SIG-M5 treated with dmso at 0.1 percent for 504 hours (cell line): ENCODE measurements at regions not wholly inside any gene's neighbourhood (a gene's known extent, or its start where the extent isn't known, plus 50 kb on each side); places are given as distances from the start of the nearest gene placed in this dataset.
A peak's percentile ranks its signal among the peaks of the same experiment; 100 is the strongest.

ENCODE experiments used
- DNase-seq: peaks from one replicate; lab custom pipeline; 2025; ENCODE audit not compliant: unreplicated experiment; lab: John Stamatoyannopoulos, UW

DNA sequence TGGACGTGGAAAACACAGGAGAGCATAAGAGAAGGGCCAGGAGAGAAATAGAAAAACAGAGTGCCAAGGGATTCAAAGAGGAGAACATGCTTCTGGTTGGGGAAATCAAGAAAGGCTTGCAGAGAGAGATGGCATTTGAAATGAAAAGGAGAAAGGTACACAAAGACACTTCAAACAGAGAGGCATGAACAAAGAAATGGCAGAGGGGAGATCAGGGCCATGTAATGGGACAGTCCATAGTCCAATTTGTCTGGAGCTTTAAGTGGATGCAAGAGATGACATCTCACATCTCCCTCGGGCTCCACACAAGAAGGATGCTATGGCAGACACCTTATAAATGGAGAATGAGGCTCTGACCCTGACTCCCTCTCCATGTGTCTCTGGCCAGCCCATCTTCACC is 331.1 kb downstream of the MLLT3 start:
- no peak for DNase-seq

- no peak for DNase-seq
These were observed 332.0 kb downstream of the MLLT3 start for GRCh38 chr9:20290257-20290656.

DNA sequence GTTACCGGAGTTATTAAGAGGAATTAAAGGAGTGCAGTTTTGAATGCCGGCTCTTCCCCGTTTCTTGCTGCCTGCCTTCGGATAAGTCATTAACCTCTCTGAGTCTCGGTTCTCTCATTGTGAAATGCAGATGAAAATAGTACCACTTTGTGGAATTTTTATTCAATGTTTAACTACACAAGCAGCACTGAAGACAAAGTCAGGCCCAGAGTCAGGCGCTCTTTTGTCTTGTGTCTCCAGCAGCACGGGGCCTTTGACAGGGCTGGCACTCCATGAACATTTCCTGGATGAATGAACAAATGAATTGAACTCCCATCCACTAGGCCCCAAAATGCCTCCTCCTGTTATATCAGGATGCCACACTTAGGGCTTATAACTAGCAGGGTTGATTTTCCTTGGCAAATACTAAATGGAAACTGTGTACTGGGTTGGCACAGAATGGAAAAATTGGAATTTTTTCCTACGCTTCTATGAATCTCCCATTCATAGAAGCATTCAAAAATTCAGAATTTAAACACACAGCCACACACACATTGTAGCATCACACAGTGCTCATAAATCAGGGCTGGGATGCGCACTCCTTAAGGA is 332.8 kb downstream of the MLLT3 start:
- no peak for DNase-seq

DNA sequence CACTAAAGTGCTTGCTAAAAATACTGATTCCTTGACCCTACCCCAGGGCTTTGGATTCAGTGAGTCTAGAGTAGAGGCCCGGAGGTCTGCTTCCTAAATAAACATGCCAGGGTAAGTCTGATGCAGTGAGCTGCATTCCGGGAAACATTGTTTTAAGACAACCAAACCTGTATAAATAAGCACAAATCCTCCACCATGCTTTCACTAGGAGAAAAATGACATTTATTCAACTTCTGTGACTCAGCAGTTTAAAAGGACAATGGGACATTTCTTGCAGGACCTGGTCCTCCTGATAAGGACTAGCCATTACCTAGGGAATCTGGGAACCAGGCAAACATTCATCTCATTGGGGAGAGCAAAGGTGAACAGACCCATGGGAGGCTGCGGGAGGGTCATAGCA is 335.3 kb downstream of the MLLT3 start:
- DNase-seq, result no peak

DNA sequence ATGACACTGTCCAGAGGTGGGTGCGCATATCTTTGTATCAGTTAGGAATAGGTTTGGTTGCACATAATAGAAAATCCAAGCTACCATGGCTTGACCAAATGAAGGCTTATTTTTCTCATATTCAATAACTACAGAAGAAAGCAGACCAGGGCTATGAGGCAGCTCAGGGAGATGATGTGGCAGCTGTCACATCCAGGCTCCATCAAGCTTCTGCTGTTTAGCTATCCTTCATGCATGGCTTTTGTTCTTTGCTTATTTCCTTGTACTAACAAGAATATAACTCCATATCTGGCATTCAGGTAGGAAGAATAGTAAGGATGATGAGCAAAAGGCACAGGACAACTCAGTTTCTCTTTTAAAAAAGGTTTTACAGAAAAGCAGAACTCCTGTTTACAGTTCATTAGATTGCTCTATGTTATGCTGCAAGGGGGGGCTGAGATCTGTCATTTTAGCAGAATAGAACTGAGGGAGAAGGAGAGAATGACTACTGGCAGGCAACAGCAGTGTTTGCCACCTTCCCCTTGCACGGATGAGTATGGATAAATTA is 336.1 kb downstream of the MLLT3 start:
- no peak for DNase-seq

DNA sequence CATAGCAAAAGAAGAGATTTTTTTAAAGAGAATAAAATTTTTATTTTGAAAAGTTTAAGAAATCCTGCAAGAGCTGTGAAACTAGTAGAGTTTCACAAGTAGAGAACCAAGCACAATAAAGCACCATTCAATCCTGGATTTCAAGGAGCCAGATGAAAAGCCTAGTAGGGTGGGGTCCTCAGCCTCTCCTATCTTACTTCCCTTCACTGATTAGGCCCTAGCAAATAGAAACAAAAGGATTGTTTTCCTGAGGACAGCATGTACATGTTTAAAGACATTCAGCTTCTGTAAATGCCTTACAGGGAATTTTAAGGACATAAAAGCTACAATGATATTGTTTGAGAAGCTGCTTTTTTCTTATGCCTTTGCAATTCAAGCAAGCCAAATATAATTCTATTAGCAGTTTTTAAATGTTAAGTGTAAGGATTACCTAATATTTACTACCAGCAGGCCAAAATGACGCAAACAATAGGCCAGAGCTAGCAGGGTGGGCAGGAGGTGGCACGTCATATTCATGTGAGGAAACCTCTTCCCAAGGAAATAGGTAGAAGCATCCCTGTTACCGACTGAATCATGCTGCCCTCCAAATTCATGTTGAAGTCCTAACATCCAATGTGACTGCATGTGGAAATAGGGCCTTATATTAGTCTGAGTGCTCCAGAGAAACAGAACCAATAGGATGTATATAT is 337.6 kb downstream of the MLLT3 start:
- no peak for DNase-seq

GRCh38 chr9:20280330-20280729 is 342.0 kb downstream of the MLLT3 start:
- no peak for DNase-seq

DNA sequence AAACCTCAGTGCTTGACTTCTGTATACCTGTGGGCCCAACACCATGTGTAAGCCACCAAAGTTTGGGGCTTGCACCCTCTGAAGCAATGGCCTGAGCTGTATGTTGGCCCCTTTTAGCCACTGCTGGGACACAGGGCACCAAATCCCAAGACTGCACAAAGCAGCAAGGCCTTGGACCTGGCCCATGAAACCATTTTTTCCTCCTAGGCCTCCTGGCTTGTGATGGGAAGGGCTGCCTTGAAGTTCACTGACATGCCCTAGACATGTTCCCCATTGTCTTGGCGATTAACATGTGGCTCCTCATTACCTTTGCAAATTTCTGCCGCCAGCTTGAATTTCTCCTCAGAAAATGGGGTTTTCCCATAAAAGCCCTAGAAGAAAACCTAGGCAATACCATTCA is 345.5 kb downstream of the MLLT3 start:
- DNase-seq, result no peak

DNA sequence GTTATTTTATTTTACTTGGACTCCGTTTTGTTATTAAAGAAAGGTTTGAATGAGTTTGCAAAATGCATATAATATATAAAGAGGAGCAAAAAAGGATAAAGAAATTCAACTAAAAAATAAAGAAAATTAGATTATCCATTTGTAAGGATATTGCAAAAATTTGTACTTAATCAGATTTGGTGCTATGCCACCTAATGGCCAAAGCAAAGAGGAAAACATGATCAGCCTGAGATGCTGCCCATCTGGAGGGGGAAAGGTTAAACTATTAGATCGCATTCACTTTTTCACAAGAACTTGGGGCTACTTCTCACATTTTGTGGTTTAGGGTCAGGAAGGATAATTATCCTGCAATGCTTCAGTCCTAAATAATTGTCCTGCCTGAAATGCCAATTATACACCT is 350.6 kb downstream of the MLLT3 start:
- DNase-seq, result no peak

DNA sequence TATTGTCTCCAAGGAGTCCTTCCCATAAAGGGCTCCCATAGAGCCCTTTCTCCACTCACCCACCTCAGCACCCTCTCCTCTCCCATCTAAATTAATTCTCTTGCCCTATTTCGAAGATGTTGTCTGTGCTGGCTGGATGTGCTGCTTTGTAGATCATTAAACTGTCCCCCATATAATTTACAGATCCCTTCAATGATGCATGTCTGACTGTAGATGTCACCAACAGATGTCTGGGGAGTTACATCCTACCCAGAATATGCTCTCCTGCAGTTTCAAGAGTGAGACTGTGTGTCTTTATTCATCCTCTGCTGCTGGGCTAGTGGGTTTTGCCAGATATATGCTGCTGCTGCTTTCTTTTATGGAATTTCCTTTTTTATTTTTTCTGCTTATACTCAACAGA is 351.2 kb downstream of the MLLT3 start:
- DNase-seq, result no peak

DNA sequence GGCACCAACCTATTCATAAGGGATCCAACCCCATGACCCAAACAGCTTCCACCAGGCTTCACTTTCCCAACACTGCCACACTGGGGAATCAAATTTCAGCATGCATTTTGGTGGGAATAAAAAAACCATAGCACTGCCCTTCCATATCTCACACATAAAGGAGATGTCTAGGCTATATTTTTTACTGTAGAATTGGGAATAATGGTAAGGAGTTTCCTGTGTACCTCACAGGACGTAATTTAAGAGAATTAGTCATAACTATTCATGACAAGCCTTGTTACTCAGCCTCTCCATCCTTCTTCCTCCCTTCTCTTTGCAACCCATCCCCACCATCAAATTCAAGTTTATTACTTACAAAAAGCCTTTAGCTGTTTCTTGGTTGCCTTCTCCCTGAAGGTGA is 352.1 kb downstream of the MLLT3 start:
- DNase-seq, result no peak

DNA sequence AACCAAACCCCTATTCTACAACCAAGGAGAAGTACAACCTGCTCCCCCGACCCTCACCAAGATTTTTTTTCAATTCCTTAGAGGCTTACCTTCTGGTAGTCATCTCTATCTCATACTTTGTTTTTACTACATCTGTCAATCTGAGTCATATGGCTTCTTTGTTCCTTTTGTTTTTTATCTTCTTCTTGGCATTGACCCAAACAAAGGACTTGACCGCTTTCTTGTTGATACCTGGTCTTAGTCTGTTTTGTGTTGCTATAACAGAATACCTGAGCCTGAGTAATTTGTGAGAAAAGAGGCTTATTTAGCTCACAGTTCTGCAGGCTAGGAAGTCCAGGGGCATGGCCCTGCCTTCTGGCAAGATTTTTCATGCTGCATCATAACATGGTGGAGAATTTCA is 352.7 kb downstream of the MLLT3 start:
- DNase-seq, result no peak

- no peak for DNase-seq
These were observed 357.4 kb downstream of the MLLT3 start for GRCh38 chr9:20264896-20265295.

DNA sequence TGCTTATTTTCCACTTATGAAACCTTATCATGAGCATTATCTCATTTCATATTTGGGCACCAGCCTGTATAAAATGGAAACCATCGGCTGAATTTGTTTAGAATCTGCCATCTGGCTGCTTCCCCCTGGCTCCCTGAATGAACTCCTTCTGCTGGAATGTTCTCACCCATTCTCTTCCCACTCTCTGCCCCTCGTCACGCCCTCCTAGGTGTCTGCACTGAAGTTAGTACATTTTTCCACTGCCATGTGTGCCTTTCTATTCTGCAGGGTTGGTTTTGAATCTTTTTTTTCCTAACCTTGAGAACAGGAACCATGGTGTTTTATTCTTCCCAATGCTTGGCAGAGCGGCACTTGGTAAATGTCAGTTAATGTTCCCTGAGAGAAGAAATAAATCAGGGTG is 359.7 kb downstream of the MLLT3 start:
- DNase-seq, result no peak

GRCh38 chr9:20256284-20256948 is 365.9 kb downstream of the MLLT3 start:
- no peak for DNase-seq

DNA sequence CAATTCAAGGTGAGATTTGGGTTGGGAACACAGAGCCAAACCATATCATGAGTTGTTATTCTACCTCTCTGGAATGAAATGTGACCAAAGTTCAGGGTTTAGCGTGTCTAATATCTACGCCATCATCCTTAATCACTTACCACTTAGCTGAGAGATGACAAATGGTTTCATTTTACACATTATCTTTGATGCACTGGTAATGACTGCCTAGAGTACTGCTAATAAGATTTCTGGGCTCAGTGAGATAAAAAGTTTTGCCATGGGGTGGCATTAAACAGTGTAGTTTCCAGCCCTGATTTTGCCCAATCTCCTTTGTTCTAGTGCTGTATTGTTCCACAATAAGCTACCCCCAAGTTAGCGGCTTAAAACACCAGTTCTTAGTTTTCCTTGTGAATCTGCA is 367.2 kb downstream of the MLLT3 start:
- DNase-seq, result no peak

GRCh38 chr9:20253635-20254034 is 368.7 kb downstream of the MLLT3 start:
- DNase-seq, result no peak

- no peak for DNase-seq
These were observed 369.5 kb downstream of the MLLT3 start for GRCh38 chr9:20252778-20253177.

GRCh38 chr9:20250791-20251190 is 371.5 kb downstream of the MLLT3 start:
- no peak for DNase-seq

- no peak for DNase-seq
These were observed 378.0 kb downstream of the MLLT3 start for GRCh38 chr9:20244271-20244670.

DNA sequence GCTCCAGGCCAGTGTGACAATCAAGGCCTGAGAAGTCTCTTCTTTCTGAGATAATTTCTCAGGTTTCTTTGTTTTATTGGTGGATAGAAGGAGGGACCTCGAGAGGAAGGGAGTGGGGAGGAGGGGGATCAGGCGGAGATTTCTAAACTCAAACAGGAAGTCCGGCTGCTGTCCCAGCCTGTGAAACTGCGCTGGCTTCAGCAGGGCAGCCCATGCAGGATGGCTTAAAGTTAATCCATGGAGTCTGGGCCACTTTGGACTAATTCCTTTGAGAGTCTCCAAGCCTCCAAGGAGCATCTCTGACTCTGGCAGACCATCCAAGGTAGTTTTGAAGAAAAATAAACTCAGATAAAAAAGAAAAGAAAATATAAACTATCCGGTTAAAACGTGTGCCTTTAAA is 378.5 kb downstream of the MLLT3 start:
- DNase-seq, result no peak

- DNase-seq, result peak; percentile 25
These were observed 379.6 kb downstream of the MLLT3 start for GRCh38 chr9:20242510-20243189.
